ENCODE measurements at regions not wholly inside any gene's neighbourhood (a gene's known extent, or its start where the extent isn't known, plus 50 kb on each side); places are given as distances from the start of the nearest gene placed in this dataset.

DNA sequence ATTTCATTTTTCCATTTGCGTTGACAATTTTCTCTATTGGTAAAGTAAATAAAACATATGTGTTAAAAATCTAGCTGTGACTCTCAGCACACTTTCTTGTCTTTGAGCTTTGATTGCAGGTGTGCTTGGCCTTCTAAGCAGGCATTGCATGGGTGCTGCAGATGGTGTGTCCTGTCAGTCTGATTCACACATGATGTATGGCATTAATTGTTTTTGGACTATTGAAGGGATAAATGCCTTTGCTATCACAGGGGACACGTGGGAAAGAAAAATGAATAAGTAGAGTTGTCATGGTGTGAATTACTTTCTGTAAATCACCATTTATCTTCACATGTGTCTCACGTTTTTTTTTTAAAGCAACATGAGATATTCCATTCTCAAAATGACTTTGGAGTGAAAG lies 211.3 kb upstream of the NAV3 start:
- no peak for DNase-seq

DNA sequence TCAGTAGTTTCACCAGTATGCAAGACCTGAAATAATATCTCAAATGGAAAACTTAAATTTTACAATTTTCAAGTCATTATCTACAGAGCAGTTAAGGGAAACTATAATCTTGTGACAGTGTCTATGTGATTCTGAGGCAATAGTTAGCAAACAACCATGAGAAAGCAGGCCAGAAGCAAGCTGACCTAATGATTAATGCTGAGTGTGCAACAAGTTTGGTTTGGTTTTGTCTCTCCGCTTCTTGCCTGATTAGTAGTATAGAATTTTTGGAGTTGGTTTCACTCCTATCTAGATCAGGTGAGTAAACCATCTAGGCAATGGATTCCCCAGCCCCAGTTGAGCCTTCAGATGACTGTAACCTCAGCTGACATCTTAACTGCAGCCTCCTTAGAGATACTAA lies 212.9 kb upstream of the NAV3 start:
- DNase-seq, result no peak

DNA sequence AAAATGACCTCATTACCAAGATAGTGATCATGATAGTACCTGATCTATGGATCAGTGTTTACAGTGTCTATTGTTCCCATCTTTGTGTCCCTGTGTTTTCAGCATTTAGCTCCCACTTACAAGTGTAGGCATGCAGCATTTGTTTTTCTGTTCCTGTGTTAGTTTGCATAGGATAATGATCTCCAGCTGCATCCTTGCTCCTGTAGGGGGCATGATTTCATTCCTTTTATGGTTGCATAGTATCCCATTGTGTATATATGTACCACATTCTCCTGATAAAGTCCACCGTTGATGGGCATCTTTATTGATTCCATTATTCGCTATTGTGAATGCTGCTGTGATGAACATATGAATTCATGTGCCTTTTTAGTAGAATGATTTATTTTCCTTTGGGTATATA lies 215.4 kb upstream of the NAV3 start:
- DNase-seq, result no peak

DNA sequence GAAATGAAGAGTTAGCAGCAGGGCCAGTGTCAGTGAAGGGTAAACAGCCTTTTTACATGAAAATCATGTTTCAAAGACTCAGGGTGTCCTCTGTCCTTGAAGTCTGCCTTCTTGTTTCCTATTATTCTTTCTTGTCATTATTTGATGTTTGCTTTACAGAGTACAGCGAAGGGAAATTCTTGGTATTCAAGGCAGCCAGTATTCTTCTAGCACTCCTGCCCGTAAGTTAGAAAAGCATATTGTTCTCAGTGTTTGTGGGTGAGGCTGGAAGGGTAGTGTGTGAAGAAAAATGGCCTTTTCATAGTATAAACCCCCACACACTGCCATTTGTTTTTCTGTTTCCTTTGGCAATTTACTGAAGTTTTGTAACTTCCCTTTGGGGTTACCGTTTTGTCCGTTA lies 217.3 kb upstream of the NAV3 start:
- DNase-seq, result no peak

DNA sequence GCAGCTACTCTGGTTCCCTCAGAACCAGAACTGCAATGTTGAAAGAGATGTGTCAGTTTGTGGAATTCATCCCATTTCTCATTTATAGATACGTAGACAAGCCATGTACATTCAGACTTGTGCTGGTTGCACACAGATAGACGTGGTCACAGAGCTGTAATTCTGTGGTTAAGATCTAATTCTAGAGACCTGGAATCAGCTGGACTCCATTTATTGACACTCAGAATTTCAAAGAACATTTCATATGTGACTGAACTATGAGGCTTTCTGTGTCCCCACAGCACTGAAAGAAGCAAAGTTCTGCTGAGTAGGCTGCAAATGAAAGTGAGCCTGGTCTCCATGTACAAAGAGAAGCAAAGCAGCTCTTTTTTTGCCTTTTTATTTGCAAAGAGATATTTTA lies 220.2 kb upstream of the NAV3 start:
- DNase-seq, result peak; percentile 50

DNA sequence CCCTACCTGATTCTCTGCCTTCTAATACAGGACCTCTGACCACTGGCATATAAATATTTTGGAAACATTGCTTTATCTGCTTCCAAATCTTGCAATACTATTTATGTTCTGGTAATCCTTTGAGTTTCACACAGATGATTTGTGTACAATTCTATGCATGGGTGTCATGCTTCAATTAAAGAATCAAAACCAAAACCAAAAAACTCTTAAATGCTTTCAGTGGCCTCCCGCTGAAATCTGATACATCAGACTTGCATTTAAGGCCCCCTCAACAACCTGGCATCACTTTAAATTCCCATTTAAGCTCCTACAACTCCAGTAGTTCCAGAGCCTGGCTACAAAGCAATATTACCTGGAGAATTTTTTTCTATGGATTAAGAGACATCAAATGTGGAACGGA lies 221.7 kb upstream of the NAV3 start:
- peak; percentile 35 for DNase-seq

DNA sequence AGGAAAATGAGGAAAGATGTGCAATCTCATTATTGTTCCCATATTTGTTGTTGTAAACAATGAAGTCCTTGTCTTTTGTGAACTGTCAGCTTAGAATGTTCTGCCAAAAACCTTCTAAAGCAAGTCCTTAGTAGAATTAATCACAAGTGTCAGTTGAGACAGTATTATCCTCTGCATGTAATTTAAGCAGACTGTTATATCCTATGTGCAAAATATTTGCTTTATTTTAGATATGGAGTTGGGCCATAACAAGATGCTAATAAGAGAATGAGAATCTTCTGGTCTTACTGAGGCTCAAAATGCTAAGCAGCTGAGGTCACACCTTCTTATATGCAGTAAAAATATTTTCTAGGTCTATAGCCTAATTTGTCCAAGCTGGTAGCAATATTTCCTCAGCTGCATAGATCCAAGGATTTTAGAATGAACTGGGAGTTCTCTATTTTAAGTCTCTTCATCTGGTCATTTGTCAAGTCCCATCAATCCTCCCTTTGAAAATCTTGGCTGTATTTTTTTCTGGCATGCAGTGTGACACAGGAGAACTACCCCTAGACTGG lies 222.3 kb upstream of the NAV3 start:
- peak; percentile 61 for DNase-seq

DNA sequence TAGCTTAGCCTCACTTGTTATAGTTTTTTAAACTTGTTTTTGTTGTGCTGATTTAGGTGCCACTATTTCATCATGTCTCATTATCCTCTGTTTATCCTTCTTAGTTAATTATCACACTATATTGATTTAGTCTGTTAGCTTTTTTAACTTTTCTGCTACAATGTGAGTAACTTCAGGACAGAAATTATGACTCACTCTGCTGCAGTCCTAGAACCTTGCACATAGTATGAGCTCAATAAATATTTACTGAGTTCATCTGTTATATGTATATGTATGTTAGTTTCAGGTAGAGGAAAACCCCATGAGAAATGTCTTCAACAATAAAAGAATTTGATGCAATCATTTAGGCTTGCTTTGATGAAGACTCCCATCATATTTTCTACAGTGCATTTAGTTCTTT lies 224.3 kb upstream of the NAV3 start:
- no peak for DNase-seq

DNA sequence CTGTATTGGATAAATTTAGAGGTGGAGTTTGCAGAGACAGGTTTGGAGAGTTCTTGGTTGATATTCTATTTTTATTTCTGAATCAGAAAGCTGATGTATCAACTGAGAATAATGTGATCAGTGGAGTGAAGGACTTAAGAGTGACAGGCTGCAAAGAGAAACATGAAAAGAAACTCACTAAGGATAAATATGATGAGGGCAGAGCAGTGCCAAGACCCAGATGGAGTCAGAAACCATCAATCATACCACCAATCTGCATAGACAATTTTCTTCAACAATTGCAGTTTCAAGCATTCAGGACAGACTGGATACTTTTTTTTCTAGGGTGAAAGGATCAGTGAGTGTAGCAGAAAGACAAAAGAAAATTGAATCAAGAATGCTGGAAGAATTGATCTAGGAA lies 226.7 kb upstream of the NAV3 start:
- no peak for DNase-seq

DNA sequence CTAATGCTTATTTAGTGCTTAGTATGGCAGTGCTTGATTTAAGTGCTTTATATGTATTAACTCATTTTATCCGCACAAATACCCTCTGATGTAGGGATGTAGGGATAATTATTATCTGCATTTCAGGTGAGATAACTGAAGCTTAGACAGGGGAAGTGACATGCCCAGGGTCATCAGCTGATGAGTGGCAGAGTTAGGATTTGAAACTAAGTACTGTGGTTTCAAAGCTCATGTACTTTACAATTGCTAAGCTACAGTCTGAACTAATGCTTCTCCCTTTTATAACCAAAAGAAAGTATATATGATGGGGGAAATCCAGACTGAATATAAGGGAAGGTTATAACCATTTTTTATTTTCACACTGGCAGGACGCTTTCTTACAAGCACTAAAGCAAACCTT lies 229.6 kb upstream of the NAV3 start:
- DNase-seq, result no peak

DNA sequence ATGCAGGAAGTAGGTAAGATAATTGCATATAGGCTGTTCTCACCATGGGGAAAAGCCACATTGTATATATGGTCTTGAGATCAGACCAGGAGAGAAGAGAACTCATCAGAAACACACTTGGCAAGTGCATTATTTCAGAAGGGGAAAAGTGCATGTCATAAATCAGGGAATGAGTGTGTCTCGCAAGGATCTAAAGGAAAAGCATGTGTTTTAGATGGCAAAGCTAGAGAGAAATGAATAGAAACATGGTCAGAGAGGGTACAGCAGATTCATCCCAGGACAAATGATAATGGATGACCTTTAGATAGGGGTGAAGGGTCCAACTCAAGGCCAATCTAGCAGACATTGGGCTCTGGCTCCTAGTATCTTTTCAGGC lies 230.2 kb upstream of the NAV3 start:
- DNase-seq, result no peak

DNA sequence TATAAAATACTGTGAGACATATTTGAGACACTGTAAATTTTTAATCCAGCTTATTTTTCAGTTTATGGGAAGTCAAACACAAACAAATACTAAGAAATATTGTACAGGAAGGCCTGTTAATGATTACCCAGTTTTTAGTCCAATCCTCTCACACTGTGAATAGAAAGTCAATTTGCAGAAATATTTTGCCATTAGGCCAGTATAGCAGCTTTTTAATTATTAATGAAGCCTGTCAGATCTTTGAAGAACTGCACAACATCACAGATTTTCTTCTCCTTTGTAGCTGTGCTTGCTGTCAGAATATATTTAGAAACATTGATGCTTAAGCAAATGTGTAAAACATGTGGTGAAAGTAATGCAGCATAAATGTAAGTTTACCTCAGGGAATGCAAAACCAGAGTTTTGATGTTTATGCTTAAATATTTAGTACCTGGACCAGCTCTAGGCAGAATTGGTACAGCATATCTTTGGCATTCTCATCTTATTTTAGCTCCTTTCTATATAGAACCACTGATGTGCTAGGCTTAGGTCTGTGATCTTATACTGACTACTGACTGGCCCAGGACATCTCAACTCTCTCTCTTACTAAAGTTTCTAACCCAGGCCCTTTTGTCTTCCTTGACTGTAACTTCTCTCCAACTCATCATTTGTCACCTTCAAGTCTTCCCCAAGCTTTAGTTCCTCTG lies 230.8 kb upstream of the NAV3 start:
- DNase-seq, result no peak

DNA sequence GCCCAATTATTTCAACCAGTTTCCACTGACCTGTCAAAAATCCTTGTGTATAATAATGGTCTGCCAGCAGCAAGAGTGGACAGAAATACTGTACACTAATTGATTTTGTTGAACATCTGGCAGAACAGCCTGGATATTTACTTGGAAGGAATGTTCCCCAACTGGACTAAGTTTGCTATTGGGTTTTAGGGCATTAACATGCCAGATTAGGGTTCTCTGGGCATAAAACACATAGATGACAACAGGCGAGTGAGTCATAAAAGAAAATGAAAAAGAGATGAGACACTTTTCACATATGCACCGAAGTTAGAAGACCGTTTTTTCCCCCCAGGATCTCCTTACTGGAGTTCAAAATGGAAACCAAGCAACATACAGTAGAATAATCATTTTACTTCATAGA lies 236.3 kb upstream of the NAV3 start:
- DNase-seq, result peak; percentile 53

DNA sequence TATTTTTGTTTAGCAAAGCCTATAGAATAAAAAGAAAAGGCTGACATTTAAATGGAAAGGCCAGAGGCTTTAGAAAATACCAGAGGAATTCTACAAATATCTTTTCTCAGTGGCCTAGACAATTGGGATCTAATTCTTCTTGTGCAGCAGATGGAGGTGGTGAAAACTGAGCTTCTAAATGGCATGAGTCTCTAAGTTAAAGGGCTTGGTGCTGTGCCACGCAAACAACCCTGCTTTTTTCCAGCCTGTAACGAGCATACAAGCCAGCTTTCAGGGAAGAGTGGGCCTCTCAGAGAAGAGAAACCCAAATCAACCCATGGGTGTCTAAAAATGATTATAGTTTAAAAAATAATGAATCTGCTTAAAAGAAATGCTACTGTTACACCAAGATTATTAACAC lies 237.9 kb upstream of the NAV3 start:
- DNase-seq, result no peak

DNA sequence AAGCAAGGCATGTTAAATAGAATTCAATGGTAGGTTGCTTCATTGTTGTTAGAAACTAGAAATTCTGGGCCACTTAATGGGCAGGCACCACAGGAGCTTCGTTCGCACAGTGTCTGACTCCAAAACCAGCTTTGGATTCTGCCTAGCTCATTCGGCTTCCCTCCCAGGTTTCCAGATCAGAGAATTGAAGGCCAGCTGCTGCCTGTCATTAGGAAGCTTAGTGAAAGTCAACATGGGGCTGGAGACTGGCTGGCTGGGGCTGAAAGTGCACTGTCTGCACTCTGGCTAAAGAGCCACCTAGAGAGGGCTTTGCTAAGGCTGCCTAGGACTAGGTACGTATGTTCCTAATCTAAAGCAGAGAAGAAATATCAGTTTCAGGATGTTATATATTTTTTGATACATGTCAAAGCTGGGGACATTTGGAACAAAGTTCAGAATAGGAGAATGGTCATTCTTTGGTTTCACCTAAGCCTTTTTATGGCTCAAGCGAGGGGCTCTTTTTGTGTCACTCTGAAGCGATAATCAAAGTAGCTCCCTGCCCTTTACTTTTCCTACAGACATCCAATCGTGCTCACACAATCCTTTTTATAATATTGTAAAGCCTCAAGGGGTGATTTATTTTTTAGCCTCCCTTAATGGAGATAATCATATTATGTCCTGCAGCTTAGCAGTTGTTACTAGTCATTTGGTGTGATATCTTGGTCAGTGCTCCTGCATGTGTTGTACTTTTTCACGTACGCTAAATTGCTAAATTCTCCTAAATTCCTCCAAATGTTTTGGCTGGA lies 238.5 kb upstream of the NAV3 start:
- no peak for DNase-seq

DNA sequence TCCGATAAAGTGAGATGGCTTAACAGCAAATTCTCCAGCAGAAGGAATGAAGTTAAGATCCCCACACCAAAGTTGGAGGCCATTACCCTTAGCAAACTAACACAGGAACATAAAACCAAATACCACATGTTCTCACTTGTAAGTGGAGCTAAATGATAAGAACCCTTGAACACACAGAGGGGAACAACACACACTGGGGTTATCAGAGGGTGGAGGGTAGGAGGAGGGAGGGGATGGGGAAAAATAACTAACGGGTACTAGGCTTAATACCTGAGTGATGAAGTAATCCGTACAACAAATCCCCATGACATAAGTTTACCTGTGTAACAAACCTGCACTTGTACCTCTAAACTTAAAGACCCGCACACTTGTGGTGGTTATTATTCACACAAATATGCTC lies 240.4 kb upstream of the NAV3 start:
- DNase-seq, result no peak

DNA sequence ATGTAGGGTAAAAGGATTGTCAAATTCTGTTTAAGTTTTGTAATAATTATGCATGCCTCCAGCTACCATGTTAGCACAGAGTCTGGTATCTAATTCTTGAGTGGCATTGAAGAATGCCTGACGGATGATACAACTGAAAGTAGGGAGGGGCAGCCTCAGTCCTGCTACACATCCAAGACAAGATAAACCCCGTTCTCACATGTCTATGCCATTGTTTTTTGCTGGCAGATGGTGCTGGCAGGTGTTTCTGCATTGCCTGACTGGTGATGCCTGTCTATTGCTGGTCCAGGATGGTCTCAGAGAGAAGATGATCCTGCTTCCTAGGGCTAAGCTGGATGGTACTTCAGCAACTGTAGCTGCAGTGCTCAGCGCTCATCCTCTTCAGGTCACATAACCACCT lies 245.8 kb upstream of the NAV3 start:
- no peak for DNase-seq

DNA sequence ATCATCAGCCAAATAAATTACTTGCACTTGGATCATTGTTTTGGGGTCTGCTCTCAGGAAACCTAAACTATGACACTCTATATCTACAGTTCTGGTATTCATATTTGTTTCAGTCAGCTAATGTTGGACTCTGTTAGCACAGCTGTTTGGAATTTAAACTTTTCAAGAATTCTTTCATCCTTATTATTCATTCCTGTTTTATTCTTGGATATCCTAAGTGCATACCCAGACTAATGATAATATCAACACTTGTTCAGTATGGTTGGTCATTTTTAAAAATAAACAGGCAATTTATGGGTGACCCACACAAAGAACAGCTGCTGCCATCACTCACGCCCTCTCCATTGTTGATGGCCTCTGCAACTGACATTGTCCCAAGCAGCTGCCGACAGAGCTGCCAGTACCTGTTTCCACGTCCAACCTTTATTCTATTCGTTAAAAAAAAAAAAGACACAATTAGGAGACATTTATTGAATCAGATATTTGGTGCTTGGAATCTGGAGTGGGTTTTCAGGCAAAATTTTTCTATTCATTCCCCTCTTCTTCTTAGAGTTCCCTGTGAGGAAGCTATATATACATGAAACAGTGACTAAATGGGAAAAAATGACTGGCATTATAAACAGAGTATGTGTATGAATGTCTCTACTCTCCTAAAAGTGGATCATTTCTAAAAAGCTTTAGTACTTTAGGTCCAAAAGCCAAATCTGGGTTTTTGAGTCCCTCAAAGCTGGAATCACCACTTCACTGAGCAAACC lies 252.1 kb upstream of the NAV3 start:
- DNase-seq, result peak; percentile 72

DNA sequence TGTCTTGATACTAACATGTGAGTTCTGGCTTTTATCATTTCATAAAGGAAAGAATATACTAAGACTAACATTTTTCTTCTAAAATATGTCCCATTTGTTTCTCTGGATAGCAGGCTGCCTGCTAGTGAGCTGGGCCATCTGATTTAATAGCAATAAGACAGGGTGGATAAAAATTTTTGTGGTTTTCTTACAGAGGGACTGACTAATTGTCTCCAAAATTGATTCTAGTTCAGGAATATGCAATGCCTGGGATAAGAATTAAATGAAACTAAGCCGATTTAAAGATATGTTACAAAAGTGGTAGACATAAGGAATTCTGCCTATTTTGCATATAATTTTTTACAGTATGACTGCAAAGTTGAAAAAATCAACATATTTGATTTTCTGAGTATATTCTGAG lies 252.9 kb upstream of the NAV3 start:
- peak; percentile 77 for DNase-seq

DNA sequence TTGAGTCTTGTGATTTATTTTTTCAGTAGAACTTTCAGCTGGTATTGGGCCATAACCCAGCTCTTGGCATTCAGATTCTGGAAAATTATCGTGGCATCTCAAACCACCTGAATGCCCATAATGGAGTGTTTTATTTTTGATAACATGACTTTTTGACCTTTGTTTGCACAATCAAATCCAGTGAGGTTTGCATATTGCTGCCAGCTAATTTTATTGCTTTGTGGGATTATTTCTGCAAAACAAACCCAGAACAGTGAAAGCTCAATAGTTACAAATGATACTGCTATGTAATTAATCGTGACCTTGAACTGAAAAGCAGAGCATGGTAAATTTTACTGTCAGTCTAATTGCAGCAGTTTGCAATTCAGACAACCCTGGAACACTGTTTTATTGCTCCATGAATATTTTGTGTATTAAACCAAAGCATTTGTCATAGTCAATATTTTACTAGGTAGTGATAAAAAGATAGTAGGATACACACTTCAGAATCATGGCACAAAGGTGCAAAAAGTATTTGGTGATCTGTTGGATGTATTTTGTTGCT lies 255.2 kb upstream of the NAV3 start:
- no peak for DNase-seq

DNA sequence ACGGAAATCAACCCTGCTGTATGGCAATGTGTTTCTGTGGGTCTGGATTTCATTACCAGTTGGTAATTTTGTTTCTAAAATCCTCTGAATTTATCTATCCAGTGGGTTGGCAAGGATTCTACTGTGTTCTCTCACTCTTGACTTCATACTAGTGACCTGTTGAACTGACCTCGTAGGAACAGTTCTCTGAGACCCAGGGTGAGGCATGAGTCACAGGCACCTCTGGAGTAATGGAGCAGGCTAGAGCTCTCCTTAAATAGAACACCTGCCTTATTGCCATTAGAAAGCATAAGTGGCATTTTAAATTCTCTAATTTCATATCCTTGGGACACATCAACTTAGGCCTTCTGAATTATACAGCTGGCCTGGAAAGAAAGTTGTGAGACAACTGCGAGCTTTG lies 258.3 kb upstream of the NAV3 start:
- no peak for DNase-seq

DNA sequence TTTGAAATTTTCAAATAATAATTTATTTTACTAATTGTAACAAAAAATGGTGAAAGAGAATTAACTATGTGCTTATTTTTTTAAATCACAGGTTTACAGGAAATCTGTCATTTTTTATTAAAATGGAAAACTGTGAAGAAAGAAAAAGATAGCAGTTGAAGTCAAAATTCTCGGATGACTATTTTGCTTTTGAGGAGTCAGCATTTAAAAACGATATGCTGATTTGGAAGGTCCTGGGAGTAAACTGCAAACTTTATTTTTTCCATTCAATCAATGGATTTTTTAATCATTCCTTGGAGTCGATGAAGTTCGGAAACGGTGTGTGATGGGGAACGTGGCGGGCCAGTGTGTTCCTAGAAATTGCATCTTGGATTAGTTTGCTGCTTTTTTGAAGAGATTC lies 258.9 kb upstream of the NAV3 start:
- DNase-seq, result no peak

DNA sequence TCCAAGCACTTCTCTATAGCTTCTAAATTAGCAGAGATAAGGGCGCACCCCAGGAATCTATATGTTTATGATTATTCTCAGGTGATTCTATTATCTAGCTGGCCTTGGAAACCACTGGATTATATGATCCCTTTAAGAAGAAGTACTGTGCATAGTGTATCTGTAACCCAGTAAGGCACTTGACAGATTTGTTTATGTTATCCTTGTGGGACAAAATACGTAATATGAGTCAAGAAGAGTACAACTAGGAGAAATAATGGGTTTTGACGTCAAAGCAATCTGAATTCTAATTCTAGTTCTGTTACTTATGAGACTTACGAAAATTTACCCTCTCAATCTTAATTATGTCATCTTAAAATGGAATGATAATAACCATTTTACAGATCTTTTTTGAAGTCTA lies 259.6 kb upstream of the NAV3 start:
- no peak for DNase-seq

Measured in fibroblast of skin of abdomen (primary cell).